IMR-90 (cell line): ENCODE measurements at regions not wholly inside any gene's neighbourhood (a gene's known extent, or its start where the extent isn't known, plus 50 kb on each side); places are given as distances from the start of the nearest gene placed in this dataset.

Experiments used
- BHLHE40 ChIP-seq: fragments of 150-350 bp; IDR thresholded peaks from 2 replicates; pipeline ENCODE4 v1.6.1; 2016; ENCODE audit warnings: mild to moderate bottlenecking, low read depth, low read length
- MAFK ChIP-seq: IDR thresholded peaks from 2 replicates; pipeline ENCODE4 v1.6.1; 2012; ENCODE audit warnings: low read depth, low read length, improper control_type of control experiment
- MXI1 ChIP-seq: IDR thresholded peaks from 2 replicates; pipeline ENCODE4 v1.6.1; 2012; ENCODE audit warnings: low read depth, mild to moderate bottlenecking, low read length, moderate library complexity, borderline replicate concordance
- NFE2L2 ChIP-seq: fragments of 150-350 bp; IDR thresholded peaks from 2 replicates; pipeline ENCODE4 v1.6.1; 2016; ENCODE audit warnings: low read depth, mild to moderate bottlenecking, low read length
- POLR2A ChIP-seq: IDR thresholded peaks from 2 replicates; pipeline ENCODE4 v1.6.1; 2012; ENCODE audit warnings: mild to moderate bottlenecking, low read depth, low read length
- RAD21 ChIP-seq: IDR thresholded peaks from 2 replicates; pipeline ENCODE4 v1.6.1; 2012; ENCODE audit warnings: low read length, improper control_type of control experiment
- SMC3 ChIP-seq: fragments of 150-350 bp; IDR thresholded peaks from 2 replicates; pipeline ENCODE4 v1.6.1; 2016; ENCODE audit warnings: low read depth, mild to moderate bottlenecking, antibody characterized with exemption, low read length, moderate library complexity
- USF2 ChIP-seq: fragments of 150-350 bp; IDR thresholded peaks from 2 replicates; pipeline ENCODE4 v1.6.1; 2017; ENCODE audit warnings: mild to moderate bottlenecking, antibody characterized with exemption, low read length, low read depth
- TF ChIP-seq, protein P1 (sequence below): conservative IDR thresholded peaks from 2 replicates; pipeline ENCODE4 v1.5.1; 2012; ENCODE audit warnings: mild to moderate bottlenecking, low read depth, low read length, improper control_type of control experiment

GRCh38 chr1:55333461-55333860 is 118.3 kb upstream of the USP24 start:
- TF ChIP-seq POLR2A (no peak), BHLHE40 (no peak), MXI1 (no peak), SMC3 (no peak), MAFK (no peak), RAD21 (no peak), NFE2L2 (no peak), USF2 (no peak)
- TF ChIP-seq, protein P1, sequence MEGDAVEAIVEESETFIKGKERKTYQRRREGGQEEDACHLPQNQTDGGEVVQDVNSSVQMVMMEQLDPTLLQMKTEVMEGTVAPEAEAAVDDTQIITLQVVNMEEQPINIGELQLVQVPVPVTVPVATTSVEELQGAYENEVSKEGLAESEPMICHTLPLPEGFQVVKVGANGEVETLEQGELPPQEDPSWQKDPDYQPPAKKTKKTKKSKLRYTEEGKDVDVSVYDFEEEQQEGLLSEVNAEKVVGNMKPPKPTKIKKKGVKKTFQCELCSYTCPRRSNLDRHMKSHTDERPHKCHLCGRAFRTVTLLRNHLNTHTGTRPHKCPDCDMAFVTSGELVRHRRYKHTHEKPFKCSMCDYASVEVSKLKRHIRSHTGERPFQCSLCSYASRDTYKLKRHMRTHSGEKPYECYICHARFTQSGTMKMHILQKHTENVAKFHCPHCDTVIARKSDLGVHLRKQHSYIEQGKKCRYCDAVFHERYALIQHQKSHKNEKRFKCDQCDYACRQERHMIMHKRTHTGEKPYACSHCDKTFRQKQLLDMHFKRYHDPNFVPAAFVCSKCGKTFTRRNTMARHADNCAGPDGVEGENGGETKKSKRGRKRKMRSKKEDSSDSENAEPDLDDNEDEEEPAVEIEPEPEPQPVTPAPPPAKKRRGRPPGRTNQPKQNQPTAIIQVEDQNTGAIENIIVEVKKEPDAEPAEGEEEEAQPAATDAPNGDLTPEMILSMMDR, result no peak
